ENCODE measurements at regions not wholly inside any gene's neighbourhood (a gene's known extent, or its start where the extent isn't known, plus 50 kb on each side); places are given as distances from the start of the nearest gene placed in this dataset.

- TF ChIP-seq POLR2A (IDR thresholded peaks at IDR 0.05) (no peak), CTCF (IDR thresholded peaks at IDR 0.05) (no peak)
Measured at GRCh38 chr13:68748038-68748437, 1359.6 kb upstream of the ATXN8OS start.

All from sigmoid colon (tissue), 3 donors.